Vagina (tissue), 2 donors: ENCODE measurements at regions not wholly inside any gene's neighbourhood (a gene's known extent, or its start where the extent isn't known, plus 50 kb on each side); places are given as distances from the start of the nearest gene placed in this dataset.
A peak's percentile ranks its signal among the peaks of the same experiment; 100 is the strongest.

ENCODE experiments used
- DNase-seq, 2 donors: peaks; one replicate each; pipeline ENCODE4 v3.0.0-alpha.2; 2017; ENCODE audit errors: extremely low spot score in 2 of 2
- H3K27ac ChIP-seq: fragments of 200-600 bp; sonication (generic); one replicate; pipeline ENCODE4 v1.5.1; 2019
- H3K27me3 ChIP-seq: fragments of 200-600 bp; sonication (generic); one replicate; pipeline ENCODE4 v1.5.1; 2019
- H3K36me3 ChIP-seq, 2 donors: fragments of 200-600 bp; sonication (generic); one replicate each; pipeline ENCODE4 v1.5.1; 2017 to 2019
- H3K4me1 ChIP-seq: fragments of 200-600 bp; sonication (generic); one replicate; pipeline ENCODE4 v1.5.1; 2019
- H3K4me3 ChIP-seq, 2 donors: fragments of 200-600 bp; sonication (generic); 1 replicate in 1 of 2; 2 replicates in 1 of 2; pipeline ENCODE4 v1.5.1; 2016 to 2019
- H3K9me3 ChIP-seq: fragments of 200-600 bp; sonication (generic); one replicate; pipeline ENCODE4 v1.5.1; 2019
- POLR2A ChIP-seq, 2 donors: fragments of 450-650 bp; IDR thresholded peaks; one replicate each; pipeline ENCODE4 v1.6.1; 2017; ENCODE audit warnings: antibody characterized with exemption in 2 of 2, mild to moderate bottlenecking in 2 of 2, moderate library complexity in 2 of 2
- POLR2AphosphoS5 ChIP-seq, 2 donors: sonication (generic); formaldehyde crosslinking; IDR thresholded peaks; one replicate each; pipeline ENCODE4 v1.9.0; 2017; ENCODE audit warnings: antibody characterized with exemption in 2 of 2, mild to moderate bottlenecking in 2 of 2, low read depth in 1 of 2; ENCODE audit not compliant: insufficient read depth in 1 of 2
- intact Hi-C: fragments of 100-400 bp; cut with DNase I; formaldehyde crosslinking; loops from one replicate; pipeline ENCODE4 v1.15.1; 2023
- TF ChIP-seq, protein P1 (sequence below), 3 experiments: fragments of 450-650 bp in 2 of 3; fragments of 200-600 bp in 1 of 3; sonication (generic) in 1 of 3; IDR thresholded peaks; one replicate each; pipeline ENCODE4 v1.5.1; 2017 to 2019; ENCODE audit warnings: antibody characterized with exemption in 3 of 3, mild to moderate bottlenecking in 2 of 3, moderate library complexity in 2 of 3

DNA sequence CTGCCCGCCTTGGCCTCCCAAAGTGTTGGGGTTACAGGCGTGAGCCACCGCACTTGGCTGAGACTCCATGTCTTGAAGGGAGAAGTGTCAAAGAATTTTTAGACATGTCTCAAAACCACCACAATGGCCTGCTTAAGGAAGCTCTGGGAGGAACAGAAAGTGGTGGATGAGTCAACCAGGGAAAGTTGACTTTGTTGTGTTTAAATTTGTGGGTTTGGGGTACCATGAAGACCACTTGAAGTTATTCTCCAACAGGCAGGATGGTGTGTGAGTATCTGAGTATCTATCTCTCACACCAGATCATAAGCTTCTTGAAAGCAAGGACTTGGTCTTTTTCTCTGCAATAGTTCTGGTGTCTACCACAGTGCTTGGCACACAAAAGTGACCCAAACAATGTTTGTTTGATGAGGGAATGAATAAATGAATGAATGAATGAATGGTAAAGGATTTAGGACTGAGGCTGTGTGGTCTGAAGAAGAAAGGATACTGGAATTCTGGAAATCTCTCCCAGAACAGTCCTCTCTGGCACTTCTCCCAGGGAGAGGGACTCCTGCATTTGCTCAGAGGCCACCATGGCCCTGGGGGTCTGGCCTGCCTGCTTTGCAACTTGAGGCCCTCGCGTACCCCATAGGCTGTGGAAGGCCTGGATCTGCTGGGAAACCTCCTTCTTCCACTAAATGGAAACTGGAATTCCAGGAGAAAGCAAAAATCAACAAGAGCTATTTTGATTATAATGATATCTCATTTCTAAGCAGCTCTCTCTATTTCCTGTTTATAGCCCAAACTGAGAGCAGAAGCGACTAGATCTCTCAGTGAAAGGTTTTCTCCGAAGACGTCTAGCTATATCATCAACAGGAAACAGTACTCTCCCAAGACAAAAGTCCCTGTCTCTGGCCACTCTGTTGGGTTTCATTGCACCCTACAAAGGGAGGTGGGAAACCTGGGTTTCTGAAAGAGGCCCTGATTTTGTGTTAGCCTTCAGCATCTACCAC is 187.9 kb downstream of the PALM2AKAP2 start:
- intact Hi-C loops: no loop called here
- no peak for DNase-seq
- no peaks in the 10 kb centered on the region for H3K36me3 ChIP-seq
- no peaks in the 10 kb centered on the region for H3K9me3 ChIP-seq
- H3K27ac ChIP-seq: no peak overlapping the region
- no peak overlapping the region for H3K4me3 ChIP-seq
- H3K27me3 ChIP-seq: no peaks in the 10 kb centered on the region
- H3K4me1 ChIP-seq: no peaks in the 10 kb centered on the region
- TF ChIP-seq, protein P1, sequence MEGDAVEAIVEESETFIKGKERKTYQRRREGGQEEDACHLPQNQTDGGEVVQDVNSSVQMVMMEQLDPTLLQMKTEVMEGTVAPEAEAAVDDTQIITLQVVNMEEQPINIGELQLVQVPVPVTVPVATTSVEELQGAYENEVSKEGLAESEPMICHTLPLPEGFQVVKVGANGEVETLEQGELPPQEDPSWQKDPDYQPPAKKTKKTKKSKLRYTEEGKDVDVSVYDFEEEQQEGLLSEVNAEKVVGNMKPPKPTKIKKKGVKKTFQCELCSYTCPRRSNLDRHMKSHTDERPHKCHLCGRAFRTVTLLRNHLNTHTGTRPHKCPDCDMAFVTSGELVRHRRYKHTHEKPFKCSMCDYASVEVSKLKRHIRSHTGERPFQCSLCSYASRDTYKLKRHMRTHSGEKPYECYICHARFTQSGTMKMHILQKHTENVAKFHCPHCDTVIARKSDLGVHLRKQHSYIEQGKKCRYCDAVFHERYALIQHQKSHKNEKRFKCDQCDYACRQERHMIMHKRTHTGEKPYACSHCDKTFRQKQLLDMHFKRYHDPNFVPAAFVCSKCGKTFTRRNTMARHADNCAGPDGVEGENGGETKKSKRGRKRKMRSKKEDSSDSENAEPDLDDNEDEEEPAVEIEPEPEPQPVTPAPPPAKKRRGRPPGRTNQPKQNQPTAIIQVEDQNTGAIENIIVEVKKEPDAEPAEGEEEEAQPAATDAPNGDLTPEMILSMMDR (IDR thresholded peaks at IDR 0.05): no peak
- TF ChIP-seq POLR2AphosphoS5 (IDR thresholded peaks at IDR 0.05; ENCODE audit: insufficient read depth in 1 of 2, low read depth in 1 of 2) (no peak), POLR2A (IDR thresholded peaks at IDR 0.05) (no peak)

DNA sequence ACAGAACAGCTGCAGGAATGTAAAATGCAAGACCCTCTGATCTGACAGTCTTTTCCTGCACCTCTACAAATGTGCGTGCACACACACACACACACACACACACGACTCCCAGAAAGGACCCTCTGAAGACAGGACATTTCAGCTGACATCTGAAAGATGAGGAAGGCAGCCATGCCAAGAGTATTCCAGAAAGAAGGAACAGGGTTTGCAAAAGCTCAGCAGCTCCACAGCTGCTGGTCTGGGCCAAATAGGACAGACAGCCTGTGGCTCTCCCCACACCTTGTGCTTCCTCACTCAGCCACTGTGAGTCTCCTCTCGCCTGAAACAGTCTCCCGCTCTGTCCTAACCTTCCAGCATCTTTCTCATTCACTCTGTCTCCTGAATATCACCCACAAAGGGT is 189.0 kb downstream of the PALM2AKAP2 start:
- no peaks in the 10 kb centered on the region for H3K4me1 ChIP-seq
- no peak overlapping the region for H3K27ac ChIP-seq
- no peaks in the 10 kb centered on the region for H3K36me3 ChIP-seq
- H3K9me3 ChIP-seq: no peaks in the 10 kb centered on the region
- TF ChIP-seq POLR2A (IDR thresholded peaks at IDR 0.05): no peak
- no peak for TF ChIP-seq POLR2AphosphoS5 (IDR thresholded peaks at IDR 0.05; ENCODE audit: insufficient read depth in 1 of 2, low read depth in 1 of 2)
- TF ChIP-seq, protein P1 (IDR thresholded peaks at IDR 0.05): no peak
- no peak for DNase-seq
- H3K27me3 ChIP-seq: no peaks in the 10 kb centered on the region
- no peak overlapping the region for H3K4me3 ChIP-seq
- intact Hi-C loops: no loop called here

DNA sequence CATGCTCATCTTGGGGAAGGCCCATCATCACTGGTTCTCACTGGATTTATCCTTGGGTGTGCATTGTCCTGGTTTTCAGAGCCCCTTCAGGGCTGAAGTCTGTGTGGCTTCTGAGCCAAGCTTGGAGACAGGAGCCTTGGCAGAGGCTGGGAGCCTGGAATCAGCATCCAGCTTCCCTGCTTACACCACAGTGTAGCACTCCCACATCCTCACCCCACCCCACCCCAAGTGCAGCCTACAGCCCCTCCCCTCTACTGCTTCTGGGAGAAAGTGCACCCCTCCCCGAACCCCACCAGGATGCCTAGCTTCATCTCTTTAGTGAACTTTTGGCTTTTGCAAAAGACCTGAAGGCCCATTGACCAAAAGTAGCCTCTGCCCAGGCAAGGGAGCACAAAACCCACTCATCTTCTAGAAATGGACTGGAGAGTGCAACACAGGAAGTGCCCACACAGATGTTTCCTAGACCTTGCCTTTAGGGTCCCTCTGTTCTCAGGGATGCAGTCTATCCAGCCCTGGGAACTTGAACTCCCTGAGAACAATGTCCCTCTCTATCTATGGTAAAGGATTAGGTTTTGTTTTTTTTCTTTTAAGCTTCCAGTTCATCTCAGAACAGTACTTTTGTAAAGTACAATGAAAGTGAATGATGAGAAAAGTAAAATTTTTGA is 189.7 kb downstream of the PALM2AKAP2 start:
- Histone ChIP-seq H3K36me3 (no peaks in the 10 kb centered on the region), H3K4me3 (no peak overlapping the region), H3K9me3 (no peaks in the 10 kb centered on the region), H3K27me3 (no peaks in the 10 kb centered on the region), H3K27ac (no peak overlapping the region), H3K4me1 (no peaks in the 10 kb centered on the region)
- TF ChIP-seq POLR2AphosphoS5 (IDR thresholded peaks at IDR 0.05; ENCODE audit: insufficient read depth in 1 of 2, low read depth in 1 of 2): peak in 1 of 2 donors; percentile 31
- TF ChIP-seq, protein P1 (IDR thresholded peaks at IDR 0.05): no peak
- intact Hi-C loops: no loop called here
- DNase-seq: no peak

DNA sequence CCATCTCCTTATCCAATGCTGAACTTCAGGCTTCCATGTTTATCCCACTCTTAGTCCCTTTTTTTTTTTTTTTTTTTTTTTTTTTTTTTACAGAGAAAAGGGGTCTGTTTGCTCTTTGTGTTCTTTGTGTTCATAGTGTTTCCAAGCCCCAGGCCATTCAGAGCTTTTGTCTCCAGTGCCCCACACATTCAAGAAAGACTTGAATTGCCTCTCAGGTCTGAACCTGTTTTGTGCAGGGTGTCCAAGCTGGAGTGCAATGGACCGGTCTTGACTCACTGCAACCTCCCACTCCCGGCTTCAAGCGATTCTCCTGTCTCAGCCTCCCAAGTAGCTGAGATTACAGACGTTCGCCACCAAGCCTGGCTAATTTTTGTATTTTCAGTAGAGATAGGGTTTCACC is 191.2 kb downstream of the PALM2AKAP2 start:
- H3K4me1 ChIP-seq: no peaks in the 10 kb centered on the region
- H3K27me3 ChIP-seq: no peaks in the 10 kb centered on the region
- TF ChIP-seq, protein P1 (IDR thresholded peaks at IDR 0.05): no peak
- H3K4me3 ChIP-seq: no peak overlapping the region
- intact Hi-C loops: no loop called here
- H3K9me3 ChIP-seq: no peaks in the 10 kb centered on the region
- H3K27ac ChIP-seq: no peak overlapping the region
- H3K36me3 ChIP-seq: no peaks in the 10 kb centered on the region
- no peak for DNase-seq
